ENCODE measurements at regions not wholly inside any gene's neighbourhood (a gene's known extent, or its start where the extent isn't known, plus 50 kb on each side); places are given as distances from the start of the nearest gene placed in this dataset.

DNA sequence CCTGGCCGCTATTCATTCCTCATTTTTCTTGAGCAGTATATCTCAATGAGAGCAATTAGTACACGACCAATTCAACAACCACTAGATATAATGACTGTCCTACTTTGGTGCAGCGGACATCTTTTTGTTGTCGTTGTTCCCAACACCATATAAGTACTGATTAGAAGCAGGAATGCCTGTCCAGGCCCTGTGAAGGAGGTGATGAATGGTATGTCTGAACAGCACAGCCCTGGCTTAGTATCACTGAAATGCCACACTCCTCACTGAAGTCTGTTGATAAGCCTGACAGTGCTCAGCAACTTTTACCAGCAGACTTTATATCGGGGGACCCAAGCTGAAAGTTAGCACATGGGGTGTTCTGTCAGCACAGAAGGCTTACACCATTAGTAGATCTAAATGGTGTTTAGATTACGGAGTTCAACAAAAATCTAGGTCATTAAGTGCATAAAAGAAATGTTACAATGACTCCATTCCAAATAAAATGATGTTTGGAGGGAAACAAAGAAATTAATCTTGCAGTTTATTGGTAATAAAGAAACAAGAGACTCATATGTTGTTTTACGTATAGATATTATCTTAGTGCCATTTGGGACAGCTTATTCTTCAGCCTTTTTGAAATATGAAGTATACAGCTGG, 228.3 kb upstream of the TTC29 start:
- POLR2A ChIA-PET: no interaction called here
- Histone ChIP-seq H3K4me3 (ENCODE audit: low read depth, low read length) (no peak overlapping the region), H3K36me3 (ENCODE audit: control insufficient read depth in 2 of 2, insufficient read depth in 1 of 2, low read length in 2 of 2) (no peaks in the 10 kb centered on the region), H3K27ac (ENCODE audit: extremely low read depth, low read depth, low read length) (no peak overlapping the region), H3K4me1 (ENCODE audit: control insufficient read depth, insufficient read depth, low read length) (0 out of 2 replicates have a peak, but pooled peaks cover 2% of the 10 kb centered on the region), H3K9me3 (ENCODE audit: control insufficient read depth, insufficient read depth, low read depth, low read length) (no peaks in the 10 kb centered on the region)
- no peak for TF ChIP-seq SCRT2 (tag by site-specific recombination; IDR thresholded peaks at IDR 0.05)
- TF ChIP-seq ZBTB20 (tag by site-specific recombination; IDR thresholded peaks at IDR 0.05): no peak
- TF ChIP-seq, protein P1, sequence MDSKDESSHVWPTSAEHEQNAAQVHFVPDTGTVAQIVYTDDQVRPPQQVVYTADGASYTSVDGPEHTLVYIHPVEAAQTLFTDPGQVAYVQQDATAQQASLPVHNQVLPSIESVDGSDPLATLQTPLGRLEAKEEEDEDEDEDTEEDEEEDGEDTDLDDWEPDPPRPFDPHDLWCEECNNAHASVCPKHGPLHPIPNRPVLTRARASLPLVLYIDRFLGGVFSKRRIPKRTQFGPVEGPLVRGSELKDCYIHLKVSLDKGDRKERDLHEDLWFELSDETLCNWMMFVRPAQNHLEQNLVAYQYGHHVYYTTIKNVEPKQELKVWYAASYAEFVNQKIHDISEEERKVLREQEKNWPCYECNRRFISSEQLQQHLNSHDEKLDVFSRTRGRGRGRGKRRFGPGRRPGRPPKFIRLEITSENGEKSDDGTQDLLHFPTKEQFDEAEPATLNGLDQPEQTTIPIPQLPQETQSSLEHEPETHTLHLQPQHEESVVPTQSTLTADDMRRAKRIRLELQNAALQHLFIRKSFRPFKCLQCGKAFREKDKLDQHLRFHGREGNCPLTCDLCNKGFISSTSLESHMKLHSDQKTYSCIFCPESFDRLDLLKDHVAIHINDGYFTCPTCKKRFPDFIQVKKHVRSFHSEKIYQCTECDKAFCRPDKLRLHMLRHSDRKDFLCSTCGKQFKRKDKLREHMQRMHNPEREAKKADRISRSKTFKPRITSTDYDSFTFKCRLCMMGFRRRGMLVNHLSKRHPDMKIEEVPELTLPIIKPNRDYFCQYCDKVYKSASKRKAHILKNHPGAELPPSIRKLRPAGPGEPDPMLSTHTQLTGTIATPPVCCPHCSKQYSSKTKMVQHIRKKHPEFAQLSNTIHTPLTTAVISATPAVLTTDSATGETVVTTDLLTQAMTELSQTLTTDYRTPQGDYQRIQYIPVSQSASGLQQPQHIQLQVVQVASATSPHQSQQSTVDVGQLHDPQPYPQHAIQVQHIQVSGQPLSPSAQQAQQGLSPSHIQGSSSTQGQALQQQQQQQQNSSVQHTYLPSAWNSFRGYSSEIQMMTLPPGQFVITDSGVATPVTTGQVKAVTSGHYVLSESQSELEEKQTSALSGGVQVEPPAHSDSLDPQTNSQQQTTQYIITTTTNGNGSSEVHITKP (tag by site-specific recombination; IDR thresholded peaks at IDR 0.05): no peak
- TF ChIP-seq ZNF175 (tag by site-specific recombination; IDR thresholded peaks at IDR 0.05): no peak
- TF ChIP-seq ZNF211 (tag by site-specific recombination; IDR thresholded peaks at IDR 0.05; ENCODE audit: low read depth): no peak
- CTCF ChIA-PET: interaction anchor here (1.3 kb wide), 1 partner anchor 13 kb away, joined by 4 read pairs; no protein-coding TSS in a partner anchor

DNA sequence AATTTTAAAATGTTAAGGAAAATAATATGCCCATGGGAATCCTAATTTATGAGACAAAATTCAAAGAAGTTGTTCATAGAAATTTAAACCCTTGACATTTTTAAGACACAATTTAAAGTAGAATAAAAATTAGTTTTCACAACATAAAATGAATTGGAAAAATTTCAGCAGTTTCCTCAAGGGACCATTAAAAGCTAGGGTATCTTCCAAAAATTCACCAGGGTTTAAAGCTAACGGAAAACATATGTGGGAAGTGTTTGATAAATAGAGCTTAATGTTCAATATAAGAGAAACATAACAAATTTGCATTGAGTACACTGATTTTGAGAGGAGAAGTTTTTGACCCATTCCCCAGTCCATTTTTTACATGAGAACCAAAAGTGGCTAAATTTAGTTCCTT, 228.9 kb upstream of the TTC29 start:
- H3K4me3 ChIP-seq (ENCODE audit: low read depth, low read length): no peak overlapping the region
- H3K27ac ChIP-seq (ENCODE audit: extremely low read depth, low read depth, low read length): no peak overlapping the region
- ChIA-PET CTCF (interaction anchor here (1.3 kb wide), 1 partner anchor 14 kb away, joined by 4 read pairs; no protein-coding TSS in a partner anchor), POLR2A (no interaction called here)
- H3K4me1 ChIP-seq (ENCODE audit: control insufficient read depth, insufficient read depth, low read length): 0 out of 2 replicates have a peak, but pooled peaks cover 2% of the 10 kb centered on the region
- TF ChIP-seq, protein P2, sequence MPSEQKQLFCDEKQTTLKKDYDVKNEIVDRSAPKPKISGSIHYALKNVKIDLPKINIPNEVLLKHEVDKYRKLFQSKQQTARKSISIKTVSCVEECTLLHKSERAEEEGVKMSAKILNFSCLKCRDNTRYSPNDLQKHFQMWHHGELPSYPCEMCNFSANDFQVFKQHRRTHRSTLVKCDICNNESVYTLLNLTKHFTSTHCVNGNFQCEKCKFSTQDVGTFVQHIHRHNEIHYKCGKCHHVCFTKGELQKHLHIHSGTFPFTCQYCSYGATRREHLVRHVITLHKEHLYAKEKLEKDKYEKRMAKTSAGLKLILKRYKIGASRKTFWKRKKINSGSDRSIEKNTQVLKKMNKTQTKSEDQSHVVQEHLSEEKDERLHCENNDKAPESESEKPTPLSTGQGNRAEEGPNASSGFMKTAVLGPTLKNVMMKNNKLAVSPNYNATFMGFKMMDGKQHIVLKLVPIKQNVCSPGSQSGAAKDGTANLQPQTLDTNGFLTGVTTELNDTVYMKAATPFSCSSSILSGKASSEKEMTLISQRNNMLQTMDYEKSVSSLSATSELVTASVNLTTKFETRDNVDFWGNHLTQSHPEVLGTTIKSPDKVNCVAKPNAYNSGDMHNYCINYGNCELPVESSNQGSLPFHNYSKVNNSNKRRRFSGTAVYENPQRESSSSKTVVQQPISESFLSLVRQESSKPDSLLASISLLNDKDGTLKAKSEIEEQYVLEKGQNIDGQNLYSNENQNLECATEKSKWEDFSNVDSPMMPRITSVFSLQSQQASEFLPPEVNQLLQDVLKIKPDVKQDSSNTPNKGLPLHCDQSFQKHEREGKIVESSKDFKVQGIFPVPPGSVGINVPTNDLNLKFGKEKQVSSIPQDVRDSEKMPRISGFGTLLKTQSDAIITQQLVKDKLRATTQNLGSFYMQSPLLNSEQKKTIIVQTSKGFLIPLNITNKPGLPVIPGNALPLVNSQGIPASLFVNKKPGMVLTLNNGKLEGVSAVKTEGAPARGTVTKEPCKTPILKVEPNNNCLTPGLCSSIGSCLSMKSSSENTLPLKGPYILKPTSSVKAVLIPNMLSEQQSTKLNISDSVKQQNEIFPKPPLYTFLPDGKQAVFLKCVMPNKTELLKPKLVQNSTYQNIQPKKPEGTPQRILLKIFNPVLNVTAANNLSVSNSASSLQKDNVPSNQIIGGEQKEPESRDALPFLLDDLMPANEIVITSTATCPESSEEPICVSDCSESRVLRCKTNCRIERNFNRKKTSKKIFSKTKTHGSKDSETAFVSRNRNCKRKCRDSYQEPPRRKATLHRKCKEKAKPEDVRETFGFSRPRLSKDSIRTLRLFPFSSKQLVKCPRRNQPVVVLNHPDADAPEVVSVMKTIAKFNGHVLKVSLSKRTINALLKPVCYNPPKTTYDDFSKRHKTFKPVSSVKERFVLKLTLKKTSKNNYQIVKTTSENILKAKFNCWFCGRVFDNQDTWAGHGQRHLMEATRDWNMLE (tag by site-specific recombination; conservative IDR thresholded peaks at IDR 0.05; ENCODE audit: low read depth): no peak
- TF ChIP-seq SCRT1 (tag by site-specific recombination; IDR thresholded peaks at IDR 0.05; ENCODE audit: borderline replicate concordance) (no peak), ZNF174 (tag by site-specific recombination; IDR thresholded peaks at IDR 0.05) (no peak), ZSCAN16 (tag by site-specific recombination; IDR thresholded peaks at IDR 0.05) (no peak), ZNF341 (tag by site-specific recombination; IDR thresholded peaks at IDR 0.05; ENCODE audit: low read depth) (no peak), ZFP69B (tag by site-specific recombination; IDR thresholded peaks at IDR 0.05) (no peak), ZNF521 (tag by site-specific recombination; IDR thresholded peaks at IDR 0.05) (no peak), TCF7L2 (IDR thresholded peaks at IDR 0.05; ENCODE audit: borderline replicate concordance, low read depth, low read length) (no peak), ZNF221 (tag by site-specific recombination; IDR thresholded peaks at IDR 0.05; ENCODE audit: borderline replicate concordance) (no peak), ZNF596 (tag by site-specific recombination; IDR thresholded peaks at IDR 0.05) (no peak)
- TF ChIP-seq, protein P3, sequence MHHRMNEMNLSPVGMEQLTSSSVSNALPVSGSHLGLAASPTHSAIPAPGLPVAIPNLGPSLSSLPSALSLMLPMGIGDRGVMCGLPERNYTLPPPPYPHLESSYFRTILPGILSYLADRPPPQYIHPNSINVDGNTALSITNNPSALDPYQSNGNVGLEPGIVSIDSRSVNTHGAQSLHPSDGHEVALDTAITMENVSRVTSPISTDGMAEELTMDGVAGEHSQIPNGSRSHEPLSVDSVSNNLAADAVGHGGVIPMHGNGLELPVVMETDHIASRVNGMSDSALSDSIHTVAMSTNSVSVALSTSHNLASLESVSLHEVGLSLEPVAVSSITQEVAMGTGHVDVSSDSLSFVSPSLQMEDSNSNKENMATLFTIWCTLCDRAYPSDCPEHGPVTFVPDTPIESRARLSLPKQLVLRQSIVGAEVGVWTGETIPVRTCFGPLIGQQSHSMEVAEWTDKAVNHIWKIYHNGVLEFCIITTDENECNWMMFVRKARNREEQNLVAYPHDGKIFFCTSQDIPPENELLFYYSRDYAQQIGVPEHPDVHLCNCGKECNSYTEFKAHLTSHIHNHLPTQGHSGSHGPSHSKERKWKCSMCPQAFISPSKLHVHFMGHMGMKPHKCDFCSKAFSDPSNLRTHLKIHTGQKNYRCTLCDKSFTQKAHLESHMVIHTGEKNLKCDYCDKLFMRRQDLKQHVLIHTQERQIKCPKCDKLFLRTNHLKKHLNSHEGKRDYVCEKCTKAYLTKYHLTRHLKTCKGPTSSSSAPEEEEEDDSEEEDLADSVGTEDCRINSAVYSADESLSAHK (tag by site-specific recombination; IDR thresholded peaks at IDR 0.05): no peak
- TF ChIP-seq, protein P4, sequence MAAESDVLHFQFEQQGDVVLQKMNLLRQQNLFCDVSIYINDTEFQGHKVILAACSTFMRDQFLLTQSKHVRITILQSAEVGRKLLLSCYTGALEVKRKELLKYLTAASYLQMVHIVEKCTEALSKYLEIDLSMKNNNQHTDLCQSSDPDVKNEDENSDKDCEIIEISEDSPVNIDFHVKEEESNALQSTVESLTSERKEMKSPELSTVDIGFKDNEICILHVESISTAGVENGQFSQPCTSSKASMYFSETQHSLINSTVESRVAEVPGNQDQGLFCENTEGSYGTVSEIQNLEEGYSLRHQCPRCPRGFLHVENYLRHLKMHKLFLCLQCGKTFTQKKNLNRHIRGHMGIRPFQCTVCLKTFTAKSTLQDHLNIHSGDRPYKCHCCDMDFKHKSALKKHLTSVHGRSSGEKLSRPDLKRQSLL (tag by site-specific recombination; IDR thresholded peaks at IDR 0.05): no peak
- TF ChIP-seq, protein P5, sequence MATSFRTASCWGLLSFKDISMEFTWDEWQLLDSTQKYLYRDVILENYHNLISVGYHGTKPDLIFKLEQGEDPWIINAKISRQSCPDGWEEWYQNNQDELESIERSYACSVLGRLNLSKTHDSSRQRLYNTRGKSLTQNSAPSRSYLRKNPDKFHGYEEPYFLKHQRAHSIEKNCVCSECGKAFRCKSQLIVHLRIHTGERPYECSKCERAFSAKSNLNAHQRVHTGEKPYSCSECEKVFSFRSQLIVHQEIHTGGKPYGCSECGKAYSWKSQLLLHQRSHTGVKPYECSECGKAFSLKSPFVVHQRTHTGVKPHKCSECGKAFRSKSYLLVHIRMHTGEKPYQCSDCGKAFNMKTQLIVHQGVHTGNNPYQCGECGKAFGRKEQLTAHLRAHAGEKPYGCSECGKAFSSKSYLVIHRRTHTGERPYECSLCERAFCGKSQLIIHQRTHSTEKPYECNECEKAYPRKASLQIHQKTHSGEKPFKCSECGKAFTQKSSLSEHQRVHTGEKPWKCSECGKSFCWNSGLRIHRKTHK (tag by site-specific recombination; IDR thresholded peaks at IDR 0.05): no peak
- no peaks in the 10 kb centered on the region for H3K9me3 ChIP-seq (ENCODE audit: control insufficient read depth, insufficient read depth, low read depth, low read length)
- no peaks in the 10 kb centered on the region for H3K36me3 ChIP-seq (ENCODE audit: control insufficient read depth in 2 of 2, insufficient read depth in 1 of 2, low read length in 2 of 2)

Data from HEK293 (cell line).